Type B pancreatic cell (in vitro differentiated cells): ENCODE measurements at regions not wholly inside any gene's neighbourhood (a gene's known extent, or its start where the extent isn't known, plus 50 kb on each side); places are given as distances from the start of the nearest gene placed in this dataset.

Source experiments
- DNase-seq: peaks from one replicate; pipeline ENCODE4 v3.0.0; 2021; ENCODE audit warnings: mixed read lengths; ENCODE audit not compliant: unreplicated experiment; ENCODE audit errors: extremely low spot score
- H3K27ac Mint-ChIP-seq: 2 replicates; pipeline ENCODE4 v1.8.0; 2021; ENCODE audit warnings: mild to moderate bottlenecking, mixed read lengths
- H3K27me3 Mint-ChIP-seq: 2 replicates; pipeline ENCODE4 v1.8.0; 2021; ENCODE audit warnings: mixed read lengths
- H3K36me3 Mint-ChIP-seq: 2 replicates; pipeline ENCODE4 v1.8.0; 2021; ENCODE audit warnings: mixed read lengths
- H3K4me1 Mint-ChIP-seq: one replicate; pipeline ENCODE4 v1.8.0; 2021; ENCODE audit warnings: mixed read lengths; ENCODE audit not compliant: unreplicated experiment
- H3K4me3 Mint-ChIP-seq: 2 replicates; pipeline ENCODE4 v1.8.0; 2021; ENCODE audit warnings: mild to moderate bottlenecking, mixed read lengths
- H3K9me3 Mint-ChIP-seq: 2 replicates; pipeline ENCODE4 v1.8.0; 2021; ENCODE audit warnings: mixed read lengths
- CTCF ChIP-seq: fragments of 200-600 bp; sonication (generic); conservative IDR thresholded peaks from 2 replicates; pipeline ENCODE4 v1.5.0; 2021; ENCODE audit warnings: antibody characterized with exemption, mild to moderate bottlenecking

- TF ChIP-seq CTCF: no peak
- no peaks in the 10 kb centered on the region for H3K9me3 Mint-ChIP-seq
- H3K27me3 Mint-ChIP-seq: no peaks in the 10 kb centered on the region
- peak overlapping the region; percentile 74 for H3K4me3 Mint-ChIP-seq
- peak overlapping the region; percentile 98 for H3K27ac Mint-ChIP-seq
- H3K4me1 Mint-ChIP-seq: peaks cover 30% of the 10 kb centered on the region
- DNase-seq: no peak
- no peaks in the 10 kb centered on the region for H3K36me3 Mint-ChIP-seq
These were observed 56.0 kb downstream of the CEBPB start for GRCh38 chr20:50246367-50247195.

GRCh38 chr20:50247196-50248094, 56.8 kb downstream of the CEBPB start:
- no peak for DNase-seq
- no peak for TF ChIP-seq CTCF
- H3K9me3 Mint-ChIP-seq: no peaks in the 10 kb centered on the region
- H3K27ac Mint-ChIP-seq: peak overlapping the region; percentile 98
- H3K4me1 Mint-ChIP-seq: peaks cover 30% of the 10 kb centered on the region
- H3K27me3 Mint-ChIP-seq: no peaks in the 10 kb centered on the region
- peak overlapping the region; percentile 74 for H3K4me3 Mint-ChIP-seq
- H3K36me3 Mint-ChIP-seq: no peaks in the 10 kb centered on the region

- Mint-ChIP-seq H3K27ac (peak overlapping the region; percentile 58), H3K36me3 (no peaks in the 10 kb centered on the region), H3K4me1 (peaks cover 30% of the 10 kb centered on the region), H3K9me3 (no peaks in the 10 kb centered on the region), H3K4me3 (no peak overlapping the region), H3K27me3 (no peaks in the 10 kb centered on the region)
- no peak for DNase-seq
- TF ChIP-seq CTCF: no peak
These were observed 57.5 kb downstream of the CEBPB start for GRCh38 chr20:50248104-50248641.

- peaks cover 30% of the 10 kb centered on the region for H3K4me1 Mint-ChIP-seq
- H3K9me3 Mint-ChIP-seq: no peaks in the 10 kb centered on the region
- no peaks in the 10 kb centered on the region for H3K36me3 Mint-ChIP-seq
- no peak overlapping the region for H3K27ac Mint-ChIP-seq
- no peak for TF ChIP-seq CTCF
- no peak overlapping the region for H3K4me3 Mint-ChIP-seq
- H3K27me3 Mint-ChIP-seq: no peaks in the 10 kb centered on the region
- DNase-seq: no peak
These were observed 59.1 kb downstream of the CEBPB start for GRCh38 chr20:50249447-50250388.
